ENCODE measurements at regions not wholly inside any gene's neighbourhood (a gene's known extent, or its start where the extent isn't known, plus 50 kb on each side); places are given as distances from the start of the nearest gene placed in this dataset.

GRCh38 chr2:167491788-167492187, 603.5 kb downstream of the XIRP2 start:
- no peak for DNase-seq
- Histone ChIP-seq H3F3A (ENCODE audit: insufficient read depth) (no peaks in the 10 kb centered on the region), H3K9ac (no peak overlapping the region), H2AFZ (no peak overlapping the region), H3K9me3 (ENCODE audit: low read depth) (no peaks in the 10 kb centered on the region), H3K4me2 (ENCODE audit: unreplicated experiment) (no peak overlapping the region), H3K9me2 (ENCODE audit: insufficient read depth) (no peaks in the 10 kb centered on the region), H3K27me3 (replicated peaks; ENCODE audit: insufficient read depth) (no peaks in the 10 kb centered on the region), H3K4me3 (no peak overlapping the region), H3K36me3 (ENCODE audit: low read depth) (no peaks in the 10 kb centered on the region), H3K4me1 (ENCODE audit: insufficient read depth) (no peaks in the 10 kb centered on the region), H3K79me2 (ENCODE audit: insufficient read depth) (no peaks in the 10 kb centered on the region), H3K27ac (no peak overlapping the region), H4K20me1 (ENCODE audit: insufficient read depth) (no peaks in the 10 kb centered on the region)
- TF ChIP-seq EZH2 (IDR thresholded peaks at IDR 0.05; ENCODE audit: insufficient read depth, poor library complexity, severe bottlenecking) (no peak), EZH2phosphoT487 (IDR thresholded peaks at IDR 0.05; ENCODE audit: insufficient read depth, low read depth) (no peak)
- 82 to 87% methylated on average over 3 of the region's 3 CpGs for WGBS, 2 experiments (ENCODE audit: low coverage in 1 of 2, low lambda C conversion rate in 2 of 2, missing lambda C conversion rate in 2 of 2)
- in situ Hi-C loops (cut with MboI): no loop called here

- Histone ChIP-seq H3K9me2 (ENCODE audit: insufficient read depth) (no peaks in the 10 kb centered on the region), H3F3A (ENCODE audit: insufficient read depth) (no peaks in the 10 kb centered on the region), H3K4me3 (no peak overlapping the region), H3K79me2 (ENCODE audit: insufficient read depth) (no peaks in the 10 kb centered on the region), H4K20me1 (ENCODE audit: insufficient read depth) (no peaks in the 10 kb centered on the region), H3K9ac (no peak overlapping the region), H3K36me3 (ENCODE audit: low read depth) (no peaks in the 10 kb centered on the region), H3K4me2 (ENCODE audit: unreplicated experiment) (no peak overlapping the region), H3K9me3 (ENCODE audit: low read depth) (no peaks in the 10 kb centered on the region), H3K4me1 (ENCODE audit: insufficient read depth) (no peaks in the 10 kb centered on the region), H3K27ac (no peak overlapping the region), H3K27me3 (replicated peaks; ENCODE audit: insufficient read depth) (no peaks in the 10 kb centered on the region), H2AFZ (no peak overlapping the region)
- in situ Hi-C loops (cut with MboI): no loop called here
- TF ChIP-seq EZH2 (IDR thresholded peaks at IDR 0.05; ENCODE audit: insufficient read depth, poor library complexity, severe bottlenecking): no peak
- no peak for DNase-seq
Measured at GRCh38 chr2:167490455-167490854, 602.2 kb downstream of the XIRP2 start.

GRCh38 chr2:167489325-167489724, 601.0 kb downstream of the XIRP2 start:
- Histone ChIP-seq H3K27ac (no peak overlapping the region), H3K4me1 (ENCODE audit: insufficient read depth) (no peaks in the 10 kb centered on the region), H3K9ac (no peak overlapping the region), H3K36me3 (ENCODE audit: low read depth) (no peaks in the 10 kb centered on the region), H3K4me3 (no peak overlapping the region), H3K9me2 (ENCODE audit: insufficient read depth) (no peaks in the 10 kb centered on the region), H2AFZ (no peak overlapping the region), H3K9me3 (ENCODE audit: low read depth) (no peaks in the 10 kb centered on the region), H3F3A (ENCODE audit: insufficient read depth) (no peaks in the 10 kb centered on the region), H3K79me2 (ENCODE audit: insufficient read depth) (no peaks in the 10 kb centered on the region), H3K27me3 (replicated peaks; ENCODE audit: insufficient read depth) (no peaks in the 10 kb centered on the region), H4K20me1 (ENCODE audit: insufficient read depth) (no peaks in the 10 kb centered on the region), H3K4me2 (ENCODE audit: unreplicated experiment) (no peak overlapping the region)
- WGBS, 2 experiments (ENCODE audit: low coverage in 1 of 2, low lambda C conversion rate in 2 of 2, missing lambda C conversion rate in 2 of 2): 2 to 7% methylated on average over 2 of the region's 2 CpGs
- in situ Hi-C loops (cut with MboI): no loop called here
- TF ChIP-seq EZH2phosphoT487 (IDR thresholded peaks at IDR 0.05; ENCODE audit: insufficient read depth, low read depth) (no peak), EZH2 (IDR thresholded peaks at IDR 0.05; ENCODE audit: insufficient read depth, poor library complexity, severe bottlenecking) (no peak)
- DNase-seq: no peak

GRCh38 chr2:167487728-167488127, 599.4 kb downstream of the XIRP2 start:
- Histone ChIP-seq H3K36me3 (ENCODE audit: low read depth) (no peaks in the 10 kb centered on the region), H3K9me3 (ENCODE audit: low read depth) (no peaks in the 10 kb centered on the region), H2AFZ (no peak overlapping the region), H3K9ac (no peak overlapping the region), H4K20me1 (ENCODE audit: insufficient read depth) (no peaks in the 10 kb centered on the region), H3K27ac (no peak overlapping the region), H3K27me3 (replicated peaks; ENCODE audit: insufficient read depth) (no peaks in the 10 kb centered on the region), H3K4me3 (no peak overlapping the region), H3F3A (ENCODE audit: insufficient read depth) (no peaks in the 10 kb centered on the region), H3K4me2 (ENCODE audit: unreplicated experiment) (no peak overlapping the region), H3K9me2 (ENCODE audit: insufficient read depth) (no peaks in the 10 kb centered on the region), H3K4me1 (ENCODE audit: insufficient read depth) (no peaks in the 10 kb centered on the region), H3K79me2 (ENCODE audit: insufficient read depth) (no peaks in the 10 kb centered on the region)
- no peak for TF ChIP-seq EZH2phosphoT487 (IDR thresholded peaks at IDR 0.05; ENCODE audit: insufficient read depth, low read depth)
- TF ChIP-seq EZH2 (IDR thresholded peaks at IDR 0.05; ENCODE audit: insufficient read depth, poor library complexity, severe bottlenecking): no peak
- in situ Hi-C loops (cut with MboI): no loop called here
- no peak for DNase-seq
- WGBS, 2 experiments (ENCODE audit: low coverage in 1 of 2, low lambda C conversion rate in 2 of 2, missing lambda C conversion rate in 2 of 2): 36% methylated on average over 3 of the region's 3 CpGs

- Histone ChIP-seq H3K79me2 (ENCODE audit: insufficient read depth) (no peaks in the 10 kb centered on the region), H3F3A (ENCODE audit: insufficient read depth) (no peaks in the 10 kb centered on the region), H3K9ac (no peak overlapping the region), H2AFZ (no peak overlapping the region), H3K9me3 (ENCODE audit: low read depth) (no peaks in the 10 kb centered on the region), H3K4me1 (ENCODE audit: insufficient read depth) (no peaks in the 10 kb centered on the region), H3K9me2 (ENCODE audit: insufficient read depth) (no peaks in the 10 kb centered on the region), H3K36me3 (ENCODE audit: low read depth) (no peaks in the 10 kb centered on the region), H4K20me1 (ENCODE audit: insufficient read depth) (no peaks in the 10 kb centered on the region), H3K27me3 (replicated peaks; ENCODE audit: insufficient read depth) (no peaks in the 10 kb centered on the region), H3K27ac (no peak overlapping the region), H3K4me2 (ENCODE audit: unreplicated experiment) (no peak overlapping the region), H3K4me3 (no peak overlapping the region)
- TF ChIP-seq EZH2phosphoT487 (IDR thresholded peaks at IDR 0.05; ENCODE audit: insufficient read depth, low read depth) (no peak), EZH2 (IDR thresholded peaks at IDR 0.05; ENCODE audit: insufficient read depth, poor library complexity, severe bottlenecking) (no peak)
- no peak for DNase-seq
- WGBS, 2 experiments (ENCODE audit: low coverage in 1 of 2, low lambda C conversion rate in 2 of 2, missing lambda C conversion rate in 2 of 2): 20 to 33% methylated on average over 1 of the region's 1 CpG
- in situ Hi-C loops (cut with MboI): no loop called here
Measured at GRCh38 chr2:167484875-167485274, 596.6 kb downstream of the XIRP2 start.

Measured in GM23248 (cell line).